ENCODE measurements at regions not wholly inside any gene's neighbourhood (a gene's known extent, or its start where the extent isn't known, plus 50 kb on each side); places are given as distances from the start of the nearest gene placed in this dataset.

DNA sequence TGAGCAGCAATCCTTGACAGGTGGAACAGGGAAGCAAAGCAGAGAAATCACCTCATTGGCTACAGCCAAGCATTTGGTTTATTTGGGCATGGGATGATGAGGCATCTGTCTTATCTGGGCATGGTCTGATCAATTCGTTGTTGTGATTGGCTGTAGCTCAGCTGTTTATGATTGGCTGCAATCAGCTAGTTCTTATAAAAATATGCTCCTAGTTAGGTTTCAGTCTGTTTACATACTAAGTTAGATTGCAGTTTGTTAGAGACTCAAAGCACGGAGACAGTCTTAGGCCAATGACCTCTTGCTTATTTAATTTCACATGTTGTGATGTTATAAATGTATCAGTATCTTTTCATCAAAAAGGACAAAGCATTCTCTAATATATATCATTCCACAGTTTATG, 312.0 kb downstream of the PDGFC start:
- no peak for DNase-seq (ENCODE audit: low spot score)
- intact Hi-C loops (cut with DNase I), result no loop called here

DNA sequence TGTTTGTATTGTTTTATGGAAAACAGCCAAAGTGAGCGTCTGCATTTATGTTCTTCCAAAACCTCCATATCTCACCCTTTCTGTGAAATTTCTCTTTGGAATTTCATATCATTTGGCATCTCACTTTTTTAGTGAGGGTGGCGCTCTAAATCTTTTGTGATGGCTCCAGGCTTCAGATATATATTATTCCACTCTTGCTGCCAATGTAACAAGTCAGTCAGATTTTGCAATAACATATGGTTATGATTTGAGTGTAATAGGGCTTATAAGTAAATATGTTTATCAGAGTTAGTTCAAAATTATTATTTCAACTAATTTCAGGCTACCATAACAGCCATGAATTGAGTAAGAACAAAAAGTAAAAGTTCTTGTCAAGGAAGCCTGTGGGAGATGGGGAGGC, 314.7 kb downstream of the PDGFC start:
- no peak for DNase-seq (ENCODE audit: low spot score)
- intact Hi-C loops (cut with DNase I), result no loop called here

DNA sequence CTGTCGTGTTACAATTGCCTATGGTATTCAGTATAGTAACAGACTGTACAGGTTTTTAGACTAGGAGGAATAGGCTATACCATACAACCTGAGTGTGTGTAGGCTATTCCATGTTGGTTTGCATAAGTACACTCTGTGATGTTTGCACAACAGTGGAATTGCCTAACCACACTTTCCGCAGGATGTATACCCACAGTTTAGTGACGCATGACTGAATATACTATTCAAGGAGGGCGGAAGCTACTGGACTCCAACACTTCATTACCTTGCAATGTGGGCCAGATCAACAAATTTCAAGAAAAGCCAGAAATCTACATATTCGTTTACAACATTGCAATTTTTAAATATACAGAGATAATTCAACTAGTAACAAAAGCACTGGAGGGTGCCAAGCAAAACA, 317.2 kb downstream of the PDGFC start:
- no peak for DNase-seq (ENCODE audit: low spot score)
- intact Hi-C loops (cut with DNase I), result no loop called here

DNA sequence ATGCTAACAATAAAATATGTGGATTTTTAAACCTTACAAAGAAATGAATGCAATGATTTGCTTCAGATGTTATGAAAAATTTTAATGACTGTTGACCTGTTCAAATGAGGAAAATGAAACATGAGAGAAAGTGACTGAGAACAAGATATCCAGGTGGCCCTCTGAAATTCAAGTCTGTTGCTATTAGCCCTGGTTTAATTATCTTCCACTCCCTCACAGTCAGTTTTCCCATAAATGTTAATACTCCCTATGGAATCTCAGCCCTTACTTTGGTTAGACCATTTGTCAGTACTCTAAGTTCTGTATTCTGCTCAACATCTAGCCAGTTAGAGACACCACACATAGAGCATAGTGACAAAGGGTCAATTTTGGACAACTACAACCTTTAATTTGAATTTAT, 327.8 kb downstream of the PDGFC start:
- DNase-seq (ENCODE audit: low spot score), result no peak
- intact Hi-C loops (cut with DNase I), result no loop called here

DNA sequence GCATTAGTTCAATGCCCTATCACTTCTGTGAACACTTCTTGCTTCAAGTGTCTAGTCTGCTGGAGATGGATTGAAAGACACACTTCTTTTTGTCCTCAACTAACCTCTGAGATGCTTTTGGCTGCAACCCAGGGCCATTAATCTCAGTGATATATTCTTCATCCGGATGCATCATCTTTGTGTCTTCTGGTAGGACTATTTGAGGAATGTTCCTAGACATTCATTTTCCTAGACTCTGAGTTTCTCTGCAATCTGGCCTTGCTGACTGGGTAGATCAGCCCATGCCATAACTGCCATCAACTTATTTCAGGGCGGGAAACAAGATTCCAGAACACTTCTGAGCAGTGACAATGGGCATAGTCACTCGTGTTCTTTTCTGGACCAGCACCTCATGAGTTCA, 329.4 kb downstream of the PDGFC start:
- no peak for DNase-seq (ENCODE audit: low spot score)
- intact Hi-C loops (cut with DNase I), result no loop called here

DNA sequence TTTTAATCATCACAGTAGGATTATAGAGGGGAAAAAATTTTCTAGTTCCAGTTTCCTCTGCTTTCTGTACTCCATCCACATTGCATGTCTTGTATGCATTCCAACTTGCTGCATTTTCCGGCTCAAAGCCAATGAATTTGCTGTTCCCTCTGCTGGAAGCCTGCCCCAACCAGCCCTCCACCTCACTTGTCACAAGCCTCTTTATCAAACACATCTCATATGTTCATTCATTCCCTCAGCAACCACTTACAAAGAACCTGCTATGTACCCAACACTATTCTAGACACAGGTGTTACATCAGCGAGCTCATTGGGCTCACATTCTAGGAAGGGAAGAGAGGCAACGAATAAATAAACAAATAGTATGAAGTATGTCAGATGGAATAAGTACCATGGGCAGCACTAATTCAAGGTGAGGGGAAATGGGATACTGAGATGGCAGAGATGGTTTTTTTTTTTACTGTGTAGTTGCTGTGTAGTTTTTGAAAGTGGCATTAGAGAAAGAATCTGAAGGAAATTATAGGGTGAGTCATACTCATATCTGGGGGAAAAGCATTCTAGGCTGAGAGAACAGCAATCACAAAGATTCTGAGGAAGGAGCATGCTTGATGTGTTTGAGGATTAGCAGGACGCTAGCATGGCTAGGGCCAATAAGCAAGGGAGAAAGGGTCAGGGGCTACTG, 332.5 kb downstream of the PDGFC start:
- DNase-seq (ENCODE audit: low spot score), result no peak
- intact Hi-C loops (cut with DNase I), result no loop called here

DNA sequence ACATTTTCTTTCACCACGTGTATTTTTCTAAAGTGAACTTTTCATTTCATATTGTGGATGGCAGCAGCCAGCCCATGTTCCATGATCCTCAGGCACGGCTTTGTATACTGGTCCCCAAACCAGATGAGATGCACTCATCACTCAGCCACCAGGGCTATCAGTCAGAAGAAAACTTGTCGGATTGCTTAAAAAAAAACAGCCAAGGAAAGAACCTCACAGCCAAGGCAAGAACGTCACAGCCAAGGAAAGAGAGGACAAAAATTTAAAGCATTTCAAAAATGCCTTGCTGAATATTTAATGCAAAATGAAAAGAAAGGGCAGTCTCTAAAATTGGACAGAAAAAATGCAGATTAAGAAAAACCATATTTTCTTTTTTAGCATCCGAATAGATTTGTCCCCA, 333.3 kb downstream of the PDGFC start:
- intact Hi-C loops (cut with DNase I), result no loop called here
- DNase-seq (ENCODE audit: low spot score), result no peak

DNA sequence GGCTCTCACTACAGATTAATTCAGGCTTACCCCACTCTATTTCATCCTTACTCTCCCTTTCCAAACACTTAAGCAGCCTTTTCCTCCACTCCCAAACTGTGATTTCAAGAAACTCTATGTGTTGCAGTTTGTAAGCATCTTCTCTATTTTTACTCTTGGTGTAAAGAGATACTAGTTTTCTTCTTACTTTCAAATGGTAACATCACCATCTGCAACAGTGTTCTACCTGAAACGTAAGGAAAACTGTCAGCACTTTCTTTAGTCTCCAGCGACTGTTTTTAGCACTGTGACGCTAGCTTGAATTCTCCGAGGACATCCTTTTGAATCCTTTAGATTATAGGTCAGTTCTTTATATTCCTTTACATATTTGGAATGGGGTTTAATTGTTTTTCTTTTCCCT, 335.2 kb downstream of the PDGFC start:
- intact Hi-C loops (cut with DNase I), result no loop called here
- no peak for DNase-seq (ENCODE audit: low spot score)

DNA sequence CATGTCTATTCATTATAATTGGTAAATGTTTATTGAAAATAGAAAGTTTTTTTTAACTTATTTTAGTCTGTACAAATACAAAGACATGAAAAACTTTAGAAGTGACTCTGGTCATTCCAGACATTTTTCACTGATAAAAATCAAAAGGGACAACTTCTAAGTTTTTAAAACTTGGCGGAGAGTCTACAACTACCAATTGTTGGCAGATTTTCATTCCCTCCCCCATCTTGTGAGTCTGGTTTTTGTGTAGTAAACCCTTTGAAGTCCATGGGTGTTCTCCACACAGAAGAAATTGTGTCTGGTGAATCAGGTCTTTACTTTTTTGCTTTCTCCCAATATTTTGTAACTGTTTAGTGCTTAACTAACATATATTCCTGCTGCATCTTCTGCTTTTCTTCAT, 336.5 kb downstream of the PDGFC start:
- no peak for DNase-seq (ENCODE audit: low spot score)
- intact Hi-C loops (cut with DNase I), result no loop called here

DNA sequence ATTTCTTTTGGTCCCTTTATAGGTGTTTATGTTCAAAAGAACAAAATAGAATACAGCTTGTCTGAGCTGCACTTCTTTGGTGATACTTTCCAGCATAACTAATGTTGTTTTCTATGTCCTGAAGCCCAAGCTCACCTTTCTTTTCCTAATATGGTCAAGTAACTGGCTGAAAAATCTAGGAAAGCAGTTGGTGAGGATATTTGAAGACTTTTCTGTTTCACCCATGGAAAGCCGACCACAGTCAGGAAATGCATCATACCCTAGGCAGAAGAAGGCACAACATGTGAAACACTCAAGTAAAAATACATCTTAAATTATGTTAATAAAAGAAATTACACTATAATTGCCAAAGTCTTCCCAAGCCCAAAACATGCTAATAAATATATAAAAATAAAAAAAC, 337.0 kb downstream of the PDGFC start:
- DNase-seq (ENCODE audit: low spot score), result no peak
- intact Hi-C loops (cut with DNase I), result no loop called here

DNA sequence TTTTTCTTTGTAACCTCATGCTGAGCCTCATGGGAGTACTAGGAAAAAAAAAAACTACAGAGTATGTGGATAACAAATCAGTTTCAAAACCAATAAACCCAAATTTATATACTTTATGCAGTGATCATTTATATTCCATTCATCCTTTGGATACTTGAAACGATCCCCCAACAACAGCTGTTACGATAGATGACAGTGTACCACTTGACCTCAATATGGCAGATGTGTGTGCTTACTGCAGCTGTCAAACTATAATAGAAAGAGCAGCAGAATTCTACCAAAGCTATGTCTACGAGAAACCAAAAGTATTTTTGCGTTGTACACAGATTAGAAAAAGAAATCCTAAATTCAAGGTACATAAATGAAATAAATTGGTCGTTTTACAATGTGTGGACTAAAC, 337.8 kb downstream of the PDGFC start:
- intact Hi-C loops (cut with DNase I), result no loop called here
- no peak for DNase-seq (ENCODE audit: low spot score)

DNA sequence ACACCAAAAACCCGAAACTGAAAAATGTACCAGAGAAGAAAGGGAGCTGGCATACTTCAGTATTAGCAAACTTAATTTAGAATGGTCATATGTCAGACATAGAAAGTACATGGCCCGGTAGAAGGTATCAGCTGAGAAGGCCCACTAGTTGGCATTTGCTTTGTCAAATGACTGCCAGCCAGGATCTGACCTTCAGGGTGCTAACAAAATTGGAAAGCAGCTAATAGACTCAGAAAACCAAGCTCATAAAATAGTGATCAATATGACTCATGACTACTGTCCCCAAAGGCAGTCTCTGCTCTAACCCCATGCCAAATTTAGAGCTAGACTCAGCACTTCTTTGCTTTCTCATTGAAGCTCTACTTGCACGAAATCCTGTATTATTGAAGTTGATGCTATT, 342.7 kb downstream of the PDGFC start:
- intact Hi-C loops (cut with DNase I), result no loop called here
- DNase-seq (ENCODE audit: low spot score), result no peak

DNA sequence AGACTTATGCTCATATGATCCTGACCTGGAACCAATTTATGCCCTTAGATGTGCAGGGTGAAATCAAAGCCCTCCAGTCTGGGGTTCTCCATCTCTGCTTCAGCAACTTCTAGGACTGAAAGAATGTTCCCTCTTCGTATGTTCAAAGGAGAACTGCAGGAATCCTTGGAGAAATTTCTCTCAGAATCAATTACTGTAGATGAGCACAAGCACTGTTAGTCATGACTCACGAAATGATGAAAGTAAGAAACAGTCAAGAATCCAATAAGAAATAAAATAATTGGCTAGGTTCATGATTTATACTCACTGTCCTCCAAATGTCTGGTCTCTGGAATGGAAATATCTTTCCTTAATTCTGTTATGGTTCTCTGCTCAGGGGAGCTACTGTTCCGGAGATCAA, 348.2 kb downstream of the PDGFC start:
- intact Hi-C loops (cut with DNase I), result no loop called here
- DNase-seq (ENCODE audit: low spot score), result no peak

DNA sequence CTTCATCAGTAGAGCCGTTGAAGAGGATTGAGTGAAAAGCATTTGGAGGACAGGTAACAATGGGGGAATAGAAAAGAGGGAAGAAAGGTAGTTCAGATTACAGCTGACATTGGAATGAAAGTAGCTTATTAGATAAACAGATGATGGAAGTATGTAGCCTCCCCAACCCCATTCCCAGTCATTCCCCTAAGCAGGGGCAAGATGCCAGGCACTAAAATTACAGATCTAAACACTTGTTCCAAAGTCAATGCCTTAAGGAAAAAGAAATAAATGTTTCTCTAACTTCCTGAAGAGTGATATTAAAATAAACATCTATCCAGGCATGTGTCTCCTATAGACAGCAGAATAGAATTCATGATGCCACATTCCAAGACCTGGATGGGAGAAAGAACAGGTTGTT, 350.8 kb downstream of the PDGFC start:
- DNase-seq (ENCODE audit: low spot score), result no peak
- intact Hi-C loops (cut with DNase I), result no loop called here

DNA sequence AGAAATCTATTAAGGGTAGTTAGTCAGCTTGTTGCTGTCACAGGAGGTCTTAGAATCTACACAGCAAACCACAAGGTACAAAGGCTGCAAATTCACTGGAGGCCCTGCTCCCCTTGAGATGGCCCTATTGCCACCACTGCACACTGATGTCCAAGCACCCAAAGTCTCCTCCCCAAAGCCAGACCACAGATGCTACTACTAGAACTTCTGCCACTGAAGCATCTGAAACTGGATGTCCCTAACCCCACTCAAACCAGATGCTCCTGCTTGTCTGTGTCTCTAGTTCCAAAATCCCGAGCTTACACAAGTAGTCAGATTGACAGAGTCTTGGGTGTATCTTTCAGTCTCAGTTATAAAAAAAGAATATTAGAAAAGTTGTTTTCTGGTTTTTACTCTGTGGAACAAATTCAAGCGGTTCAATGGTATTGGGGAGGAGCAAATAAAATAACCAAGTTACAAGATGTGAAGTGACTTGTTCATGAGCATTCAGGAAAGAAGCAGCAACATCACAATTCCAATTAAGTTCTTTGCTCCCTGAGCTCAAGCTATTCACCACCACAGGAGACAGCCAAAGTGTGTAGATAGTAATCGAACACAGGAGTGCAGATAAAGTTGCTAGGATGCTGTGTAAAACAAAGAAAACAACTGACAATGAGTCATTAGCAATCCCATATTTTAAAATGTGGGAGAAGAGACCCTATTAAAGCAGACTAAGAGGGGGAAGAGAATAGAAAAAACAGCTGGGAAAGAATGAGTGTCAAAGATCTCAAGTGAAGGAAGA, 352.3 kb downstream of the PDGFC start:
- no peak for DNase-seq (ENCODE audit: low spot score)
- intact Hi-C loops (cut with DNase I), result no loop called here

DNA sequence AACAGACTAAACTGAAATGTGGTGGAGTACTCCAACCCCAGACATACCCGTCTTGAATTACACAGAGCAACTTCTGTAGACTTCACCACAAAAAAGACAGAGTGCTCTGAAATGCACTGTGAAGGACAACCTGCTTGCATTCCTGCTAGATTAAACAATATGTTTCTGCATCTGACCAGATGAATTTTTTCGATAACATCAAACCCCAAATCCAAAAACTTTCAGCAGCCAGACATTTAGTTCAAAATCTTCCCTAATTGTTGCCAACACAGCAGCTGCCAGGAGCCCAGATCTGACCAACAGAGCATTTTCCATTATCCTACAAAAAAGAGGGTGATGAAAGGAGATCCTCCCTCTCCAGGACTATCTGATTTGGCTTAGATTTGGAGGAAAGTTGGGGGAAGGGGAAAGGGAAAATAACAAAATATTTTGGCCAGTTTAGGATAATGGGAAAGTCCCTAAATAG, 356.5 kb downstream of the PDGFC start:
- DNase-seq (ENCODE audit: low spot score), result no peak
- intact Hi-C loops (cut with DNase I), result no loop called here

DNA sequence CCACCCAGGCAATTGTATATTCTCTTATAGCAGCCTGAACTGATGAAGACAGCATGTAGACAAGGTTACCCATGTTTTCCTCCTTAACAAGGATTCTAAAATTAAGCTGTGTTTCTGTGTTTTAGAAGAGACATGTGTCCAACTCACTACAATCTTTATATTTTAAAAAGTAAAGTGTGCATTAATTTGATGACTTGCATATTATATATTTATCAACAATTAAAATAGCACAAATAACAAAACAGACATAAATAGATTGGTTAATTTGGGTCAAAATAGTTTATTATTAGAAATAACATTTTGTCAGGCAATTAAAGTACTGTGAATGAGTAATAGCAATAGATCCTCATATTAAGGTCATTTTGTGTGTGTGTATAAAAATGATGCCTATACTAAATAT, 357.1 kb downstream of the PDGFC start:
- intact Hi-C loops (cut with DNase I), result no loop called here
- no peak for DNase-seq (ENCODE audit: low spot score)

DNA sequence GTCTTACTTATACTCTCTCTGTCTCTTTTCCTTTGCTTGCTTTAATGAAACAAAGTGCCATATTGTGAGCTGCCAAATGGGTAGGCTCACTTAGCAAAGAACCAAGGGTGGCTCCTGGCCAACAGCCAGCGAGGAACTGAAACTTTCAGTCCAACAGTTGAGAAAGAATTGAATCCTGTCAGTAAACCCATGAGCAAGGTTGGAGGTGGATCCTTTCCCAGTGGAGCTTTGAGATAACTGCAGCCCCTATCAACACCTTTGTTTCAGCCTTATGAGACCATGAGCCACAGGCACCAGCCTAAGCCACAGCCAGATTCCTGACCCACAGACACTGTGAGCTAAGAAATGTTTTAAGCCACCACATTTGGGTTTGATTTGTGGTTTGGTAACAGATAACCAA, 362.2 kb downstream of the PDGFC start:
- intact Hi-C loops (cut with DNase I), result no loop called here
- DNase-seq (ENCODE audit: low spot score), result no peak

DNA sequence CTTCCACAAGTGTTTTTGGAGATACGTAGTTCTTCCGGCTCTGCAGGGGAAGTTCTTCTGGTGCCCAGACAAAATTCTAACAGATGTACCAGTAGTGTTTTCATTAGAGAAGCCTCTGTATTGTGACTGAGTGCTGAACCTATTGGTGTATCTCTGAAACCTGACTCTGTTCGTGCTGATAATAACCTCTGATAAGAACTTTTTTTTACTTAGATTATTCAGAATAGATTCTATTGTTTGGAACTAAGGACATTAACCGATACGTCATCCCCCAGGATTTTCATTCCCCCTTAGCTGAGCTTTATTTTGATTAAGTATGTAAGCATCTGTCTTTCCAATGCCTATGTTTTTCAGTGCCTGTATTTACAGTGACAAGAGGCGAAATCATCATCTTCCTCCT, 362.9 kb downstream of the PDGFC start:
- intact Hi-C loops (cut with DNase I), result no loop called here
- DNase-seq (ENCODE audit: low spot score), result no peak

DNA sequence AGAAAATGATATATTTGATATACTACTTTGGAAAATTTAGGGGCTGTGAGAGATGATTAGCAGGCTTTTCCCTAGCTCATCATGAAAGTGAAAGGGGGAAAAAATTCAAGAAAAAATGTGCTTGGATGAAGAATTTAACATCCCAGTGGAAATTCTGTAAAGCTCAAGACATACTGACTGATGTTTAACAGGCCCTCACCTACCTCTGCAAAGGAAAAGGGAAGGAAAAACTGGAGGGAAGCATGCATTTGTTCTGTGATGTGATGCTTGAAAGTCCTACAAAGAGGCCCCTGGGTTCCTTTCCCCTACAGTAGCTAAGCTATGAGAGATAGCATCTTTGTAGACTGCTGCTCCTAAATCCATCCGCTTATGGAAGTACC, 364.1 kb downstream of the PDGFC start:
- DNase-seq (ENCODE audit: low spot score), result no peak
- intact Hi-C loops (cut with DNase I), result no loop called here

All from cardiac septum (tissue), 1 donor.